HG02970 (cell line): ENCODE measurements at regions not wholly inside any gene's neighbourhood (a gene's known extent, or its start where the extent isn't known, plus 50 kb on each side); places are given as distances from the start of the nearest gene placed in this dataset.

Experiments
- ATAC-seq: cut with Tn5 transposase; IDR thresholded peaks from one replicate; pipeline ENCODE4 v1.9.1; 2021; ENCODE audit warnings: mild to moderate bottlenecking, moderate library complexity, moderate number of reproducible peaks; ENCODE audit not compliant: unreplicated experiment, low FRiP score

- no peak for ATAC-seq
These were observed 295.6 kb downstream of the ZEB1 start for GRCh38 chr10:31614611-31615010.

GRCh38 chr10:31612082-31612481, 293.1 kb downstream of the ZEB1 start:
- ATAC-seq: no peak

- no peak for ATAC-seq
These were observed 292.1 kb downstream of the ZEB1 start for GRCh38 chr10:31611161-31611560.

GRCh38 chr10:31607481-31607880, 288.5 kb downstream of the ZEB1 start:
- ATAC-seq: no peak

GRCh38 chr10:31606841-31607240, 287.8 kb downstream of the ZEB1 start:
- ATAC-seq: no peak

- no peak for ATAC-seq
These were observed 287.0 kb downstream of the ZEB1 start for GRCh38 chr10:31605861-31606525.

GRCh38 chr10:31605426-31605825, 286.4 kb downstream of the ZEB1 start:
- no peak for ATAC-seq

GRCh38 chr10:31604646-31605170, 285.7 kb downstream of the ZEB1 start:
- ATAC-seq: no peak

GRCh38 chr10:31604096-31604495, 285.1 kb downstream of the ZEB1 start:
- ATAC-seq: no peak

GRCh38 chr10:31603235-31604087, 284.4 kb downstream of the ZEB1 start:
- ATAC-seq: peak; percentile 94

- ATAC-seq: no peak
These were observed 283.7 kb downstream of the ZEB1 start for GRCh38 chr10:31602541-31603234.

- ATAC-seq: no peak
These were observed 282.1 kb downstream of the ZEB1 start for GRCh38 chr10:31601136-31601535.

- ATAC-seq: no peak
These were observed 280.8 kb downstream of the ZEB1 start for GRCh38 chr10:31599626-31600504.

GRCh38 chr10:31596765-31597164, 277.7 kb downstream of the ZEB1 start:
- no peak for ATAC-seq

- ATAC-seq: no peak
These were observed 277.0 kb downstream of the ZEB1 start for GRCh38 chr10:31595992-31596391.

- no peak for ATAC-seq
These were observed 275.4 kb downstream of the ZEB1 start for GRCh38 chr10:31594347-31594873.

- ATAC-seq: no peak
These were observed 274.1 kb downstream of the ZEB1 start for GRCh38 chr10:31593124-31593523.

GRCh38 chr10:31591569-31591968, 272.6 kb downstream of the ZEB1 start:
- no peak for ATAC-seq

- ATAC-seq: no peak
These were observed 271.2 kb downstream of the ZEB1 start for GRCh38 chr10:31590023-31590800.
